ENCODE measurements at regions not wholly inside any gene's neighbourhood (a gene's known extent, or its start where the extent isn't known, plus 50 kb on each side); places are given as distances from the start of the nearest gene placed in this dataset.
"Not testable (repeated sequence)": the region's sequence is repeated elsewhere in the genome, so short reads cannot be mapped to it uniquely, and the experiment has no call there.

GRCh38 chrX:6959006-6959405, 188.5 kb upstream of the STS start:
- ATAC-seq (no peak), DNase-seq (no peak)
- Mint-ChIP-seq H3K4me3 (no peak overlapping the region), H3K27ac (no peak overlapping the region), H3K27me3 (ENCODE audit: low read depth) (no peaks in the 10 kb centered on the region), H3K9me3 (ENCODE audit: insufficient read depth) (no peaks in the 10 kb centered on the region), H3K36me3 (ENCODE audit: low read depth) (no peaks in the 10 kb centered on the region), H3K4me1 (ENCODE audit: low read depth) (no peaks in the 10 kb centered on the region)
- ChIA-PET CTCF (no interaction called here), POLR2A (no interaction called here)

- no peak for DNase-seq
- Mint-ChIP-seq H3K4me3 (no peak overlapping the region), H3K27me3 (ENCODE audit: low read depth) (no peaks in the 10 kb centered on the region), H3K9me3 (ENCODE audit: insufficient read depth) (no peaks in the 10 kb centered on the region), H3K36me3 (ENCODE audit: low read depth) (no peaks in the 10 kb centered on the region), H3K27ac (no peak overlapping the region), H3K4me1 (ENCODE audit: low read depth) (no peaks in the 10 kb centered on the region)
- ChIA-PET POLR2A (no interaction called here), CTCF (no interaction called here)
- no peak for ATAC-seq
Measured at GRCh38 chrX:6954836-6955235, 192.7 kb upstream of the STS start.

- ChIA-PET CTCF (no interaction called here), POLR2A (no interaction called here)
- DNase-seq = no peak
- no peak for ATAC-seq
- no peak overlapping the region for H3K4me3 Mint-ChIP-seq
- no peaks in the 10 kb centered on the region for H3K9me3 Mint-ChIP-seq (ENCODE audit: insufficient read depth)
- H3K36me3 Mint-ChIP-seq (ENCODE audit: low read depth) = no peaks in the 10 kb centered on the region
- no peaks in the 10 kb centered on the region for H3K27me3 Mint-ChIP-seq (ENCODE audit: low read depth)
- no peak overlapping the region for H3K27ac Mint-ChIP-seq
- no peaks in the 10 kb centered on the region for H3K4me1 Mint-ChIP-seq (ENCODE audit: low read depth)
Measured at GRCh38 chrX:6946168-6946567, 201.3 kb upstream of the STS start.

- H3K4me3 Mint-ChIP-seq = no peak overlapping the region
- H3K9me3 Mint-ChIP-seq (ENCODE audit: insufficient read depth) = no peaks in the 10 kb centered on the region
- H3K27me3 Mint-ChIP-seq (ENCODE audit: low read depth) = no peaks in the 10 kb centered on the region
- H3K4me1 Mint-ChIP-seq (ENCODE audit: low read depth) = no peaks in the 10 kb centered on the region
- ChIA-PET CTCF (no interaction called here), POLR2A (no interaction called here)
- H3K27ac Mint-ChIP-seq = no peak overlapping the region
- ATAC-seq (no peak), DNase-seq (no peak)
- no peaks in the 10 kb centered on the region for H3K36me3 Mint-ChIP-seq (ENCODE audit: low read depth)
Measured at GRCh38 chrX:6941041-6941440, 206.5 kb upstream of the STS start.

- H3K36me3 Mint-ChIP-seq (ENCODE audit: low read depth); H3K27me3 Mint-ChIP-seq (ENCODE audit: low read depth); H3K4me3 Mint-ChIP-seq; ATAC-seq; H3K9me3 Mint-ChIP-seq (ENCODE audit: insufficient read depth); H3K27ac Mint-ChIP-seq; H3K4me1 Mint-ChIP-seq (ENCODE audit: low read depth); POLR2A ChIA-PET; DNase-seq; CTCF ChIA-PET: not testable (repeated sequence)
Measured at GRCh38 chrX:6932942-6933341, 214.6 kb upstream of the STS start.

- POLR2A ChIA-PET = no interaction called here
- peaks cover 8% of the 10 kb centered on the region for H3K9me3 Mint-ChIP-seq (ENCODE audit: insufficient read depth)
- ATAC-seq (no peak), DNase-seq (no peak)
- CTCF ChIA-PET = no interaction called here
- H3K27ac Mint-ChIP-seq = no peak overlapping the region
- no peaks in the 10 kb centered on the region for H3K27me3 Mint-ChIP-seq (ENCODE audit: low read depth)
- H3K36me3 Mint-ChIP-seq (ENCODE audit: low read depth) = no peaks in the 10 kb centered on the region
- no peak overlapping the region for H3K4me3 Mint-ChIP-seq
- no peaks in the 10 kb centered on the region for H3K4me1 Mint-ChIP-seq (ENCODE audit: low read depth)
Measured at GRCh38 chrX:6930307-6930849, 217.1 kb upstream of the STS start.

GRCh38 chrX:6924443-6925077, 223.0 kb upstream of the STS start:
- no peaks in the 10 kb centered on the region for H3K27me3 Mint-ChIP-seq (ENCODE audit: low read depth)
- ChIA-PET CTCF (no interaction called here), POLR2A (no interaction called here)
- no peak for ATAC-seq
- no peaks in the 10 kb centered on the region for H3K4me1 Mint-ChIP-seq (ENCODE audit: low read depth)
- no peak for DNase-seq
- H3K27ac Mint-ChIP-seq = no peak overlapping the region
- no peaks in the 10 kb centered on the region for H3K36me3 Mint-ChIP-seq (ENCODE audit: low read depth)
- no peak overlapping the region for H3K4me3 Mint-ChIP-seq
- H3K9me3 Mint-ChIP-seq (ENCODE audit: insufficient read depth) = no peaks in the 10 kb centered on the region

GRCh38 chrX:6917666-6918065, 229.8 kb upstream of the STS start:
- Mint-ChIP-seq H3K4me1 (ENCODE audit: low read depth) (no peaks in the 10 kb centered on the region), H3K36me3 (ENCODE audit: low read depth) (no peaks in the 10 kb centered on the region), H3K27ac (no peak overlapping the region), H3K4me3 (no peak overlapping the region), H3K9me3 (ENCODE audit: insufficient read depth) (no peaks in the 10 kb centered on the region), H3K27me3 (ENCODE audit: low read depth) (no peaks in the 10 kb centered on the region)
- DNase-seq (no peak), ATAC-seq (no peak)
- POLR2A ChIA-PET = no interaction called here
- CTCF ChIA-PET = no interaction called here

- DNase-seq = no peak
- Mint-ChIP-seq H3K4me1 (ENCODE audit: low read depth) (no peaks in the 10 kb centered on the region), H3K36me3 (ENCODE audit: low read depth) (no peaks in the 10 kb centered on the region), H3K9me3 (ENCODE audit: insufficient read depth) (no peaks in the 10 kb centered on the region), H3K4me3 (no peak overlapping the region), H3K27me3 (ENCODE audit: low read depth) (peaks cover 2% of the 10 kb centered on the region), H3K27ac (no peak overlapping the region)
- ATAC-seq = no peak
- ChIA-PET CTCF (no interaction called here), POLR2A (no interaction called here)
Measured at GRCh38 chrX:6910218-6910617, 237.3 kb upstream of the STS start.

- H3K9me3 Mint-ChIP-seq (ENCODE audit: insufficient read depth) = no peaks in the 10 kb centered on the region
- ChIA-PET POLR2A (no interaction called here), CTCF (no interaction called here)
- no peaks in the 10 kb centered on the region for H3K36me3 Mint-ChIP-seq (ENCODE audit: low read depth)
- H3K4me3 Mint-ChIP-seq = no peak overlapping the region
- H3K4me1 Mint-ChIP-seq (ENCODE audit: low read depth) = no peaks in the 10 kb centered on the region
- no peak for DNase-seq
- ATAC-seq = no peak
- no peak overlapping the region for H3K27ac Mint-ChIP-seq
- peaks cover 2% of the 10 kb centered on the region for H3K27me3 Mint-ChIP-seq (ENCODE audit: low read depth)
Measured at GRCh38 chrX:6909396-6909795, 238.1 kb upstream of the STS start.

GRCh38 chrX:6906608-6907007, 240.9 kb upstream of the STS start:
- Mint-ChIP-seq H3K9me3 (ENCODE audit: insufficient read depth) (no peaks in the 10 kb centered on the region), H3K4me1 (ENCODE audit: low read depth) (no peaks in the 10 kb centered on the region), H3K27me3 (ENCODE audit: low read depth) (peaks cover 2% of the 10 kb centered on the region), H3K36me3 (ENCODE audit: low read depth) (no peaks in the 10 kb centered on the region), H3K27ac (no peak overlapping the region), H3K4me3 (no peak overlapping the region)
- CTCF ChIA-PET = no interaction called here
- DNase-seq (no peak), ATAC-seq (no peak)
- POLR2A ChIA-PET = no interaction called here

GRCh38 chrX:6904156-6904555, 243.4 kb upstream of the STS start:
- H3K4me3 Mint-ChIP-seq = no peak overlapping the region
- no peaks in the 10 kb centered on the region for H3K36me3 Mint-ChIP-seq (ENCODE audit: low read depth)
- ATAC-seq = no peak
- no peaks in the 10 kb centered on the region for H3K27me3 Mint-ChIP-seq (ENCODE audit: low read depth)
- DNase-seq = no peak
- H3K4me1 Mint-ChIP-seq (ENCODE audit: low read depth) = no peaks in the 10 kb centered on the region
- H3K9me3 Mint-ChIP-seq (ENCODE audit: insufficient read depth) = no peaks in the 10 kb centered on the region
- H3K27ac Mint-ChIP-seq = no peak overlapping the region
- ChIA-PET CTCF (no interaction called here), POLR2A (no interaction called here)

GRCh38 chrX:6898371-6898770, 249.1 kb upstream of the STS start:
- no peak overlapping the region for H3K4me3 Mint-ChIP-seq
- CTCF ChIA-PET = no interaction called here
- no peak overlapping the region for H3K27ac Mint-ChIP-seq
- no peaks in the 10 kb centered on the region for H3K9me3 Mint-ChIP-seq (ENCODE audit: insufficient read depth)
- no peaks in the 10 kb centered on the region for H3K36me3 Mint-ChIP-seq (ENCODE audit: low read depth)
- H3K4me1 Mint-ChIP-seq (ENCODE audit: low read depth) = no peaks in the 10 kb centered on the region
- DNase-seq (no peak), ATAC-seq (no peak)
- H3K27me3 Mint-ChIP-seq (ENCODE audit: low read depth) = no peaks in the 10 kb centered on the region
- POLR2A ChIA-PET = no interaction called here
